Erythroblast (primary cell): ENCODE measurements at regions not wholly inside any gene's neighbourhood (a gene's known extent, or its start where the extent isn't known, plus 50 kb on each side); places are given as distances from the start of the nearest gene placed in this dataset.

Experiments used
- GATA1 ChIP-seq: IDR thresholded peaks from 2 replicates; pipeline ENCODE4 v1.6.1; 2011; ENCODE audit warnings: low read depth, mild to moderate bottlenecking, control low read depth, low read length, moderate library complexity
- POLR2A ChIP-seq: IDR thresholded peaks from 2 replicates; pipeline ENCODE4 v1.6.1; 2011; ENCODE audit warnings: mild to moderate bottlenecking, low read length

DNA sequence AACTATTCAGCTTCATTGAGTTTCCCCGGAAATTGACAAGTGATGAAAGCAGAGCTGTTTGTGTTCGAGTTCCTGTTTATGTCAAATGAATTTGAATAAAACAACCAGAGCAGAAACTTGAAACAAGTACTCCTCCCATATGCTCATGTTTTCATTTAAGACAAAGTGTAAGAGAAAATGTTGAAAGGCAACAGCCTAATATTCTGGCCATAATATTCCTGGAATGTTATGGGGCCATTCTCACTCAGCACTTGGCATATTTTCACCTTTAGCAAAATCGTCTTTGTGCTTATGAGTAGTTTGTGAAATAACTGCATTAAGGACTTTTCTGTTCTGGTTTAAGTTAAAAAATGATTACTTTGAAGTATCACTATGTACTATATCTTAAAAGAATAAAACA is 276.0 kb upstream of the FAT1 start:
- TF ChIP-seq POLR2A (no peak), GATA1 (no peak)
